Epidermal melanocyte (primary cell): ENCODE measurements at regions not wholly inside any gene's neighbourhood (a gene's known extent, or its start where the extent isn't known, plus 50 kb on each side); places are given as distances from the start of the nearest gene placed in this dataset.

Experiments
- DNase-seq: peaks from one replicate; pipeline ENCODE4 v3.0.0; 2011; ENCODE audit warnings: low spot score; ENCODE audit not compliant: insufficient read length

DNA sequence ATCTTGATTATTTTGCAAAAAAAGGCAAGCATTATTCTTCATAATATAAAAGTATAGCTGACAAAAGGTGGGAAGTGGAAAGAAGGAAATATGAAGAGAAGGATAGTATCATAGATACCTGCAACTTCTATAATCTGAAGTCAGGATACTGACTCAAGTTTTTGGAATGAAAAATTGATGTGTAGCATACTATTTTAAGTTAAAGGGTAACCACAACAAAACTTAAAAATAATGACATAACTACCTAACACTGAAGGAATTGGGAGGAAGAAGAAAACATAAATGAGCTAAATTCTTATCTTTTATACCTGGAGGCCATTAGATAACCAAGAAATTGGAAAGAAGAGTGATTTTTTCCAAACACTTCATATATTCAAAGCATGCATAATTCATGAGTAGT, 51.8 kb upstream of the TLE1 start:
- DNase-seq: no peak

DNA sequence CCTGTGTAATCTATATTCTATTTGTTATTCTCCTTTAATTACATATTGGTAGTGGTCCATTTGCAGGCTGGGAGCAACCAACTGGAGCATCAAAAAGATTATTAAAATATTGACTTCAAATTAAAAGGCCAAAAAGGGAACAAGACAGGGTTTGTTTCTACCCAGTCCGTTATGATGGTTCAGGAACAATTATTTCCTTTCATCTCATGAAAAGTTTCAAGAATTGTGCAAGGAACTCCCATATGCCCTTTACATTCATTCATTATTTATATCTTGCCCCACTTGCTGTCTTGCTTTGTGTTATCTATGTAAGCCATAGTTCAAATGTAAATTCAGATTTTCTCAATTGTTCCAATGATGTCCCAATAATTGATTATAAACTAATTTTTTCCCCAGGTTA, 58.7 kb upstream of the TLE1 start:
- DNase-seq: no peak

DNA sequence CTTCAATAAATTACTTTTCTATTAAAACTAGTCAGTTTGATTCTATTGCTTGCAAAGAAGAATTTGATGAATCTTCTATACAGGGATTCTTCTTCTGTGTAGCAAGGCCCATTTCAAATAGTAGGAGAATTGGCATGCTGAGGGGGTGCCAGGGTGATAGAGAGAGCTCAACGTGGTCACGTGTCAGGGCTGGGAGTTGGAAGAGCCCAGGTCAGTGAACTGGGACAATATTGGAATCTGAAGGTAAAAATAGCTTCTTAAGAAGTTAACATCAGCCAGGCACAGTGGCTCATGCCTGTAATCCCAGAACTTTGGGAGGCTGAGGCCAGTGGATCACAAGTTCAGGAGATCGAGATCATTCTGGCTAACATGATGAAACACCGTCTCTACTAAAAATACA, 64.1 kb upstream of the TLE1 start:
- DNase-seq: no peak

DNA sequence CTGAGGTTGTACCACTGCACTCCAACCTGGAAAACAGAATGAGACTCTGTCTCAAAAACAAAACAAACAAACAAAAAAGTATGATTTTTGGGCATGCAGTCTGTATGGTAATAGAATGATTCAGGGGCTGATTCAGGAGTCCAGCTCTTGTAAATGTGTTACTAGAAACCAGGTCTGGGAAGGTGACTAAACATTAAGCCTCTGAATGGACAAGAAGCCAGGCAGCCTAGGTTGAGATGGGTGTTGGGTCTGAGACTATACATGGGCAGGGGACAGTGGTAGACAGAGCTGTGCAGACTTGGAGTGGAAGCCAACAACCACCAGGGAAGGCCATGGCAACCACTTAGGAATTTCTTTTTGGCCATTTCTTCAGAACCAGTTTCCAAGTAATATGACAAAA, 64.9 kb upstream of the TLE1 start:
- no peak for DNase-seq

DNA sequence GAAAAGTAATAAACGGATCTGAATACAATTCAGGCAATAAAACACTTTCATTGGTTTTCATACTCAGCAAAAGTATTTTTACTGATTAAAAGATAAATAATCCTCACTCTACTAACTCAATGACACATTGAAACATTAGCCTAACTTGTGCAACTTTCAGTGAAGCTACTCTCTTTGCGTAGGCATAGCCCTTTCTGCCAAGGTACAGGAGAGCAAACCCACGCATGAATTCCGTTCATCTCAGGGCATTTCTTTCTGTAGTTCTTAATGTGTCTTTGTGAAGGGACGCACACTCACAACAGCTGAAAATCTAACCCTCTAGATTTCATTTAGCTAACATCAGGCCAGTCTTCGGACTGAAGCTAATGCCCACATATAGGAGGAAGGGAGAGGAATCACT, 66.4 kb upstream of the TLE1 start:
- DNase-seq: no peak

DNA sequence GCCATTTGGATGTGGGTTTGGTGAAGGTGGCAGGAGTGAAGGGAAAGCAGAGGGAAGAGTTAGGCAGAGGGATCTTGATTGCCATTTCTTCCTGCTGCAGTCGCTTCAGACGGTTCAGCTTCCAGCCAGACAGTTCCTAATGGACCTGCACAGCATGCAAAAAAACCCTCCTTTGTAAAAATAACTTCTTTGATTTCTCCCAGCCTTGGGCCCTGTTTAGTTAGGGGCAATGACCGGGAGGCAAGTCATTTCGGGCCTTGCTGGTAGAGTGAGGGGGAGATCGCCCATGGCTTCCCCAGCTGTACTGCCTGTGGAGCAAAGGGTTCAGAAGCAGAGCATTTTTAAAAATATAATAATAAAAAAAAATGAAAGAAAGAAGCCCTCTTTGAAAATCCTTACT, 67.2 kb upstream of the TLE1 start:
- DNase-seq: no peak

DNA sequence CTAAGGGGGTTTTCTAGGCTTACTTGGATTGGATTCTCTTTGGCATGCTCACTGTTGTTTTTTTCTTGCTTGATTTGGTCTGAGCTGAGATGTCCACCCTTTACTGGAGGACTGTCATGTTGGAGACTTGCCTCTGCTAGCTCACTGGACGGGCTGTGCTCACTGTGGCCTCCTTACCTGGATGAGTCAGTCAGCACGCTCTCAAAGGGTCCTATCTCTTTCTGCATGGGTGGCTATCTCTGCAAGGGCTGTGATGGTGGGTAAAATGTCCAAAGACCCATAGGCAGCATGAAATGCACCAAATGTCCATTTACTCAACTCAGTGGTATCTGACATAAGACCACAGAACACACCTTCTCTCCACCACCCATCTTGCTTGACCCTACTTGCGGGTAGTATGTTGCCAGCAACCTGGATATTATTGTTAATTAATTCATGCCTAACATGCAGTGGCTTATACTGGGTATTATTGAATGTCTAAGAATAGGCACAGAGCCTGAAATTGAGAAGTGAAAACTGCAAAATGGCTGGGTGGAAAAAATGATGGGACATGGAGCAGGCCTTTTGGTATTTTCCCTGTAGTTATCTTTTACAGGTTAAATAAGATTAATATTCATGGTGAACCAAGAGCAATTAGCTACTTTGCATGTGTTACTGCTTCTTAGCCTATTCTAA, 68.9 kb upstream of the TLE1 start:
- no peak for DNase-seq

DNA sequence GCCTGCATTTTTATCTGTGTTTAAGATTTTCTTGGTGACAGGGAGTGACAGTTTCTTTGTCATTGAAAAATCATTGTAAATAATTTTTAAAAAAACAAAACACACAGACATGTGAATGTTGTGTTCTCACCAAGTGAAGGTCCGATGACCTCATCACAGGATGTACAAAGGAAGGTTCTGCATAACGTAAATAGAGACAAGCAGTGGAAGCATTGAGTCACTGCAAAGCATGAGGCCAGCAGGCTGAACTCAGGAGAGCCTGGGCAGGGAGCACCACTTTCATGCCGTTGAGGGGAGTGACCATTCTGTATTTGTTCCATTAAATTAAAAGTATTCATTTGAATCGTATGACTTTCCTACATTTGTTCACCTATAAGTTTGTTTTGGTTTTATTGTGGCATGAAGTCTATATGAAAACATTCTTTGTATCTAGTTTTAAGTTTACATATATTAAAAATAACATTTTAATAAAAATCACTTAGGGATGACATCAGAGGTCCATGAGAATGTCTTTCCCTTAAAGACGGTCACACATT, 70.4 kb upstream of the TLE1 start:
- DNase-seq: no peak

DNA sequence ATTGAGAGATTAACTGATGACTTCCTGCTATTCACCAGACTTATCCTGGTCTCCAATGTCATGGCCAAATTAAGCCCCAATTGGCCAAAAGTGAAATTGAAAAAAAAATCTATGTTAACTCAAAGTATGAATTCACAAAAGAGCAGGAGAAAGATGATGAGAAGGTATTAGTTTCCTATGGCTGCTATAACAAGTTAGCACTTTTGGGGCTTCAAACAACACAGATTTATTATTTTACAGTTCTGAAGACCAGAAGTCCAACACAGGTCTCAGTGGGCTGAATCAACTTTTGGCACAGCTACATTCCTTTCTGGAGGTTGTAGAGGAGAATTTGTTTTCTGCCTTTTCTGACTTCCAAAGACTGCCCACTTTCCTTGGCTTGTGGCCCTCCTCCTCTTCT, 78.6 kb upstream of the TLE1 start:
- DNase-seq: no peak

DNA sequence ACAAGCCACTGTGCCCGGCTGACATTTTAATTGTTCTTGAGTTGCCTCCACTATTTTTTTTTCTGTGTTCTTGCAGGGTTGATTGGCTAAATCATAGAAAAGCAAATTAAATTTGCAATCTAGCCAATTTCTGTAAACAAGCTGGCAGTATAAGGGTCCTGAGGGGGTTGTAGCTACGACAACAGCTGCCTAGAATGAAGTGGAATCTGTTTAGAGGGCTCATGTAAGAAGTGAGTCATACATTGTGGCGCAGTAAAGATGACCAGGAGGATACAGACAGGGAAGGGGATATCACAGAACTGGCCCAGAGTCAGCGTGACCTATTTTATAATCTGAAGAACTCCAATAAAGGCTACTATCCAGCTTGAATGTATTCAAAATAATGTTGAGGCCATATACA, 82.2 kb upstream of the TLE1 start:
- no peak for DNase-seq

DNA sequence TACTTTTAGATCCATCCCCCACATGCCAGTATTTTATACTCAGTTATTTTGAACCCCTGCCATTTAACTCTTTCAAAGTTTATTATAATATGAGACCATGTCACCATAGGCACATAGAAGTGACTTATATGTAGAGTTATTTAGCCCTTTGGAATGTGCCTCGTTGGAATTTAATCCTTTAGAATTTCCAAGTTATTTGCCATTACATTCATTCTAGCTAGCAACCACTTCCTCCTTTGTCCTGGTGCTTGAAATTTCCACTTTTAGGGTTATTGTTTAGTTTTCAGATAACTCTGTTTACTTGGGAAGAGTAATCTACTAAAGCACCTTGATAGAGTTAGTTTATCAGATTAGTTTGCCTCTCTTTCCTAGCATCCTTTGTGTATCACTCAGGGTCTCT, 82.8 kb upstream of the TLE1 start:
- no peak for DNase-seq

DNA sequence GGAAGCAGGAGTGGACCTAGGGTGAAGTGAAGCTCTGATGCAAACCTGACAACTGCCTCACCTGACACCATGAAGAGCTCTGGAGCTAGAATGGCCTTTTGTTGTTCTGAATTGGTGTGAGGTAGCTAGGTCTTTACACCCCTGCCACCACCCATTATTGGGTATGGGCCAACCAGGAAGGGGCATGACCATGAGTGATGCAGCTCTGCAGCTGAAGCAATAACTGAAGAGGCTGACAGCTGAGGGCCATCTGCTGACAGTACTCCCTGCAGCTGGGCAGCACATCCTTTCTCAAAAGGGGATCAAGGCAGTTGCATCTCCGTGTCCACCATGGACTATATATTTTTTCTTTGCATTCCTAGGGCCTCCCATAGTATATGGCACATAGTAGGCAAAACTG, 87.0 kb upstream of the TLE1 start:
- DNase-seq: no peak

DNA sequence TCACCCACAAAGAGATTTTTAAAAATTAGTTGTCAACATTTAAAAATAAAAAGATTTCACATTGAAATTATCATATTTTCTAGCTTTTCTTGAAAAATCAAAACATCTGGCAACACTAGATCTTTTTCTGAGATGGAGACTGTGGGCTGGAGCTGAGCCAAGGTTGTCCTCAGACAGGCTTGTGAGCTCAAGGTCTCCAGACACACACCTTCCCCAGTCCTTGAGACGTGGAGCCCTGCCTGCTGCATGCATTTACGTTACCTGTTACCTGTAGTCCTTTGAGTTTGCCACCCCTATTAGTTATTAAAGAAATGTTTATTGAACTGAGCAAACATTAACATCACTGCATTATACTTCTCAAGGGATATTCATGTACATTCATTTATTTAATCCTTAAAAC, 87.5 kb upstream of the TLE1 start:
- DNase-seq: no peak

DNA sequence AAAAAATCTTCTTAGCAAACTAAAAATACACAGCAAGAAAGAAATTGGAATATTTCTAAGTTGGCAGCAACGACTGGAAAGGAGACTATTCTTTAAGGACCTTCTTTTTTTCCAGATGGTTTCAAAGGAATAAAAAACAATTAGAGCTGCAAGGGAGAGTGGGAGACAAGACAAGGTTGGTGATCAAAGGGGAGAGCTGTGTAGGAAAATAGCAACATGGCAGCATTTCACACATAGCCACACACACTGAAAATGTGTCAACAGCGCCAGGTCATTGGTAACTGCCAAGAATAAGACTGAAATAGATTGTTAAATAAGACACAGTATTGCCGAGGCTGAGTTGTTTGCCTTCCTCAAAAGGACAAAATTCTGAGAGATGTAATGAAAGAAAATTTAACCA, 88.1 kb upstream of the TLE1 start:
- no peak for DNase-seq

DNA sequence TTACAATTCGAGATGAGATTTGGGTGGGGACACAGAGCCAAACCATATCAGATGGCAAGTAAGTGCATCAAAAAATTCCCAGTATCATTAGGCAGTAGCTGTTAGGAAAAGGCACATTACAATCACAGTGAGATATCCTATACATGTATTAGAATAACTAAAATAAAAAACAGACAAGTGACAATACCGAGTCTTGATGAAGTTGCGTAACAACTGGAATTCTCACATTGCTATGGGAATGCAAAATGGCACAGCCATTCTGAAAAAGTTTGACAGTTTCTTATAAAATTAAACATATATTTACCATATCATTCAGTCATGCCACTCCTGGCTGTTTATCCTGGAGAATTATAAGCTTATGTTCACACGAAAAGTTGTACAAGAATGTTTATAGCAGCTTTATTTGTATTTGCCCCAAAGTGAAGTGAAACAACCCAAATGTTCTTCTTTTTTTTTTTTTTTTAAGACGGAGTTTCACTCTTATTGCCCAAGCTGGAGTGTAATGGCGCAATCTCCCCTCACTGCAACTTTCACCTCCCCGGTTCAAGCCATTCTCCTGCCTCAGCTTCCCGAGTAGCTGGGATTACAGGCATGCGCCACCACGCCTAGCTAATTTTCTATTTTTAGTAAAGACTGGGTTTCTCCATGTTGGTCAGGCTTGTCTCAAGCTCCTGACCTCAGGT, 93.1 kb upstream of the TLE1 start:
- DNase-seq: no peak

DNA sequence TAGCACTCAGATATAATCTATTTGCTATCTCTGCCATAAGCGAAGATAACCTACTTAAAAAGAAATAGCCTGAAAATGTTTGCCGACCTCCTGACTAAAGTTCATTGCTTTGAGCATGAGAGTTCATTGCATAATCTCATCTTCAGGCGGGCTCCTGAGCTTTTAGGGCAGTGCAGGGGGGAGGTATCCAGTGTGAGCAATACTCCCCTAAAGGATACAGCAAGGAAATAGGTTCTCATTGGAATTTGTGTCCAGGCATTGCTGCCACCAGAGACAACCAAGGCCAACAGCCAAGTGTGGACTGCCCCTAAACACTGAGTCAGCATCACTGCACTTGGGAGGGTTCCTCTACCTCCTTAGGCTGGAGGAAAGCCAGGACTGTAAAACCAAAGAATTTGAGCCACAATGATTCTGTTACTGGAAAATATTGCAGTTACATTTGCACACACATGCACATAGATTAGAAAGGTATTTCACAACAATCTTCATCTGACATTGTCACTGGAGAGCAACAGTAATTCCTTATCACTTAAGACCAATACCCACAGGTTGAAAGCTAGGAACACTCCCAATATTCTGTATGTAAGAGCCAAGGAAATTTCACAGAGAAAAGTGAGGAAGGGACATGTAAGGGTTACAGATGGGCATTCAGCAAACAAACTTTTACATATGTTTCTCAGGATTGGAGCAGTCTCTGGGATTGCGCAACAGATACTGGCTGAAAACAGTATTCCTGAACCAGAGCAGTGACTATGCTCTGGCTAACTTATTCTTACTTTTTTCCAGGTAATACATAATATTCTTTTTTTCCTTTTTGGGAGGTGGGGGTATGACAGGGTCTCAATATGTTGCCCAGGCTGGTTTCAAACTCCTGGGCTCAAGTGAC, 98.6 kb upstream of the TLE1 start:
- DNase-seq: peak; percentile 34

DNA sequence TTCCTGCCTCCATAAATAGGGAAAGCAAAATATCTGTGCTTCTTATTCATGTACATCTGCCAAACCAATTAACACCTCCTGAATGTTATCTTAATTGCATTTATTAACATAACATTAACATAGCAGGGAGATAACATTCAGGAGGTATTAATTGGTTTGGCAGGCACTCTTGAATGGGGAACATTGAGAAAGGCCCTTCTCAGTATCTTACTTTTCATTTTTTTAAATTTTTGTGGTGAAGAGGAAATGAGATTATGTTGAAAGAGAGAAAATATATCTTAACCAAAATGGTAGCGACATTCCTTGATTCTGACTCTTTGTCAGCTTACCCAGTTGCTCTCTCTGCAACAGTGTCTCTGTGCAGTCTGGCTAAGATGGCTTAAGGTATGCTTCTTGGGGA, 100.4 kb upstream of the TLE1 start:
- no peak for DNase-seq

DNA sequence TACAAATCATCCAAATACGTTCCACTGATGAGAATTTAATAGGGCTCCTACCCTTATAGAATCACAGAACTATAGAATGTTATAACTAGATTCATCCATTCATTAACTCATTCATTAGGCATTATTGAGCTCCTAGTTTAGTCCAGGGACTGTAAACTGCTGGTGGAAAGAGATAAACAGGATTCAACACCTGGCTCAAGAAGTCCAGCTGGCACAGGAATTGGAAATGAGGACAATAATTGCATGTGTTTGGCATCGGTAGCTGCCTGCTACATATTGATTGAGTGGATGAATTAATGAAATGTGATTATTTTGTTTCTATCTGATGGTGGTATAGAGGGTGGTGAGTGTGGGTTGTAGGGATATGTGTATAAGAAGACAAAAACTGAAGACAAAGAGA, 100.8 kb upstream of the TLE1 start:
- DNase-seq: no peak

DNA sequence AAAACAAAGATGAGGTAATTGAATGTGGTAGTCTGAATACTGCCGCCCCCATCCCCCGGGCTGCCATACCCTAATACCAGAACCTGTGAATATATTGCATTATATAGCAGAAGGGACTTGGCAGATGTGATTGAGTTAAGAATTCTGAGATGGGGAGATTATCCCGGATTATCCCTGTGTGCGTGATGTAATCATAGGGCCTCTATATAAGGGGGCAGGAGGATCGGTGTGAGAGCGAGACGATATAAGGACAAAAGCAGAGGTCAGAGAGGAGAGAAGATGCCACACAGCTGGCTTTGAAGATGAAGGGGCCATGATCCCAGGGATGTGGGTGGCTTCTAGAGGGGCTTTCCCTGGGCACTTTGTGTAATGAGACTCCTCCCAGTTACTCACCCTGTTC, 101.7 kb upstream of the TLE1 start:
- DNase-seq: no peak

DNA sequence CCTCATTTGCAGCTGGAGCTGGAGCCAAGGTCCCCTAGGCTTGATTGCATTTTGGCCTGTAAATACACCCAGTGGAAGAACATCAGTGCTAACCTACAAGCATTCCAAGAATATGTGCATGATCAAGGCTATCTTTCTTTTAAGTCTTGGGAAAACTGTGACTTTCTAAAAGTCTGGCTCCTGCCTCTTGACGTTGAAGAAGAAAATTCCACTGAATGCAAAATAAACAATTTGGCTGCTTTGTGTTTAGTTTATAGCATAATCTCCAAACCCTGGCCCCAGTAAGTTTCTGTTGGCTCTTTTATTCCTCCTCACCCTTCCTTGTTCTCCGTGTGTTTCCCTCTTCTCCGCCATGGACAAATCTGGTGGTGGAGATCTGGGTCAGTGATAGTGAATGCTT, 109.3 kb upstream of the TLE1 start:
- DNase-seq: no peak

DNA sequence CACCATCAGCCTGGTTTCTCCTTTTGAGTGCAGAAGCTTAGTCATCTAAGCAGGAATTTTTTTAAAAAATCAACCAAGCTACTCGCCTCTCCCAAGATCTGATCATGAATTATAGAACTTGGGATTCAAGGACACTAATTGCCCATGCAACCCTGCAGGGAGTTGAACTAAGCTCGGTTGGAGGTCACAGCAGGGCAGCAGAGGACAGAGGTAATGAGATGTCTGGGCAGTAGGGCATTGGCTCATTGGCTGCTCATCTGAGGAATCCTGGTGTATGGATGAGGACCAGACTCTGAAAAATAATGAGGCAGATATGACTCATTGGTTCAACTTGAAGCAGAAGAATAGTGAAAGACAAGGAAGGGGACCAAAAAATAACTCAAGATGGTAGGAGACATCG, 111.8 kb upstream of the TLE1 start:
- DNase-seq: no peak

DNA sequence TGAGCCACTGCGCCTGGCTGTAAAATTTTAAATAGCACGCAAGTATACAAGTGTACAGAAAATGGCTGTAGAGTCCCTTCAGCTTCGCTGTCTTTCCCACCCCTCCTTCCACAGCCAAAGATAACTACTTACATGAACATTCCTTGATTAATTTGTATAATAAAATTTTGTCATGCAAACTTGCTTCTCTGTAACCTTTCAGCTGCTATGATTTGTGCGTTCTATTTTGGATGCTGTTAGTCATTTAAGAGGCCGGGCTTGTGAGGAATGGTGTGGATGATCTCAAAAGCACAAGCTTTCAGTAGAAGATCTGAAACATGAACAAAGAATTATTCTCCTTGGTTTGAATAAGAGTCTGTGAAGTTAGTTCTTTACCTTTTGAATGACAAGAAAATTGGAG, 115.0 kb upstream of the TLE1 start:
- DNase-seq: no peak
